Cardiac fibroblast (primary cell): ENCODE measurements at regions not wholly inside any gene's neighbourhood (a gene's known extent, or its start where the extent isn't known, plus 50 kb on each side); places are given as distances from the start of the nearest gene placed in this dataset.
A peak's percentile ranks its signal among the peaks of the same experiment; 100 is the strongest.

ENCODE experiments used
- DNase-seq, 2 donors: peaks; one replicate each; pipeline versions ENCODE4 v3.0.0 to v3.0.0-alpha.2; 2010; ENCODE audit warnings: low read depth in 2 of 2
- H3K4me3 ChIP-seq, 2 donors: replicated peaks in 1 of 2; 1 replicate in 1 of 2; 2 replicates in 1 of 2; pipeline ENCODE4 v1.5.1; 2011; ENCODE audit warnings: low read depth in 2 of 2, low read length in 2 of 2, mild to moderate bottlenecking in 2 of 2, moderate library complexity in 1 of 2
- CTCF ChIP-seq: IDR thresholded peaks from one replicate; pipeline ENCODE4 v1.5.1; 2011; ENCODE audit warnings: low read depth, mild to moderate bottlenecking, low read length, inconsistent platforms

- no peak overlapping the region for H3K4me3 ChIP-seq
- DNase-seq = no peak
- no peak for TF ChIP-seq CTCF
Measured at GRCh38 chrX:45894864-45895645, 650.2 kb downstream of the ZNF674 start.

GRCh38 chrX:45889471-45889870 is 655.8 kb downstream of the ZNF674 start:
- H3K4me3 ChIP-seq = no peak overlapping the region
- peak in 1 of 2 donors; percentile 39 for DNase-seq
- TF ChIP-seq CTCF = no peak

GRCh38 chrX:45888518-45888917 is 656.7 kb downstream of the ZNF674 start:
- TF ChIP-seq CTCF = no peak
- no peak for DNase-seq

GRCh38 chrX:45885931-45886330 is 659.3 kb downstream of the ZNF674 start:
- TF ChIP-seq CTCF = no peak
- H3K4me3 ChIP-seq = no peak overlapping the region
- DNase-seq = no peak

More at GRCh38 chrX:45888518-45888917, 656.7 kb downstream of the ZNF674 start:
- H3K4me3 ChIP-seq = no peak overlapping the region

GRCh38 chrX:45879512-45879911 is 665.7 kb downstream of the ZNF674 start:
- TF ChIP-seq CTCF = no peak
- no peak for DNase-seq
- H3K4me3 ChIP-seq = no peak overlapping the region

GRCh38 chrX:45876206-45876605 is 669.0 kb downstream of the ZNF674 start:
- DNase-seq = no peak
- no peak for TF ChIP-seq CTCF

GRCh38 chrX:45873781-45874180 is 671.4 kb downstream of the ZNF674 start:
- no peak overlapping the region for H3K4me3 ChIP-seq
- DNase-seq = no peak
- TF ChIP-seq CTCF = no peak

More at GRCh38 chrX:45876206-45876605, 669.0 kb downstream of the ZNF674 start:
- no peak overlapping the region for H3K4me3 ChIP-seq
